Sigmoid colon (tissue), 4 donors: ENCODE measurements at regions not wholly inside any gene's neighbourhood (a gene's known extent, or its start where the extent isn't known, plus 50 kb on each side); places are given as distances from the start of the nearest gene placed in this dataset.

Source experiments
- POLR2AphosphoS5 ChIP-seq, 4 donors: sonication (generic); formaldehyde crosslinking; IDR thresholded peaks; one replicate each; pipeline ENCODE4 v1.6.1; 2017; ENCODE audit warnings: antibody characterized with exemption in 4 of 4
- TF ChIP-seq, protein P1 (sequence below), 4 experiments: fragments of 450-650 bp in 3 of 4; fragments of 200-600 bp in 1 of 4; IDR thresholded peaks; one replicate each; pipeline ENCODE4 v1.5.1; 2016 to 2019; ENCODE audit warnings: antibody characterized with exemption in 4 of 4, mild to moderate bottlenecking in 3 of 4, moderate library complexity in 2 of 4

GRCh38 chr20:54293526-54293925, 85.6 kb downstream of the PFDN4 start:
- TF ChIP-seq, protein P1, sequence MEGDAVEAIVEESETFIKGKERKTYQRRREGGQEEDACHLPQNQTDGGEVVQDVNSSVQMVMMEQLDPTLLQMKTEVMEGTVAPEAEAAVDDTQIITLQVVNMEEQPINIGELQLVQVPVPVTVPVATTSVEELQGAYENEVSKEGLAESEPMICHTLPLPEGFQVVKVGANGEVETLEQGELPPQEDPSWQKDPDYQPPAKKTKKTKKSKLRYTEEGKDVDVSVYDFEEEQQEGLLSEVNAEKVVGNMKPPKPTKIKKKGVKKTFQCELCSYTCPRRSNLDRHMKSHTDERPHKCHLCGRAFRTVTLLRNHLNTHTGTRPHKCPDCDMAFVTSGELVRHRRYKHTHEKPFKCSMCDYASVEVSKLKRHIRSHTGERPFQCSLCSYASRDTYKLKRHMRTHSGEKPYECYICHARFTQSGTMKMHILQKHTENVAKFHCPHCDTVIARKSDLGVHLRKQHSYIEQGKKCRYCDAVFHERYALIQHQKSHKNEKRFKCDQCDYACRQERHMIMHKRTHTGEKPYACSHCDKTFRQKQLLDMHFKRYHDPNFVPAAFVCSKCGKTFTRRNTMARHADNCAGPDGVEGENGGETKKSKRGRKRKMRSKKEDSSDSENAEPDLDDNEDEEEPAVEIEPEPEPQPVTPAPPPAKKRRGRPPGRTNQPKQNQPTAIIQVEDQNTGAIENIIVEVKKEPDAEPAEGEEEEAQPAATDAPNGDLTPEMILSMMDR (IDR thresholded peaks at IDR 0.05) = no peak
- peak in 1 of 4 donors; percentile 9 for TF ChIP-seq POLR2AphosphoS5 (IDR thresholded peaks at IDR 0.05)
